IMR-90 (cell line): ENCODE measurements at regions not wholly inside any gene's neighbourhood (a gene's known extent, or its start where the extent isn't known, plus 50 kb on each side); places are given as distances from the start of the nearest gene placed in this dataset.

Experiments
- ATAC-seq: fragments of 200-7000 bp; cut with Tn5 transposase; 2 replicates; pipeline ENCODE4 v1.9.1; 2020; ENCODE audit warnings: low read depth, mild to moderate bottlenecking, moderate library complexity
- BruUV-seq: library from RNA; stranded (reverse); fragments of 400-500 nt; replicated peaks from 2 replicates; lab custom pipeline; 2021; lab: Mats Ljungman, UMichigan
- CTCF ChIA-PET: fragments of 300-600 bp; formaldehyde crosslinking; extraction: SDS; loops from one replicate; lab custom pipeline; 2021; ENCODE audit warnings: antibody characterized with exemption; lab: Yijun Ruan, JAX
- POLR2A ChIA-PET: fragments of 300-600 bp; sonication (Branson Sonifier 250); formaldehyde crosslinking; loops from one replicate; lab custom pipeline; 2022; ENCODE audit warnings: antibody characterized with exemption; ENCODE audit not compliant: unreplicated experiment; lab: Charles Lee
- DNase-seq: peaks from one replicate; pipeline ENCODE4 v3.0.0; 2013
- H2AFZ ChIP-seq: replicated peaks from 2 replicates; pipeline ENCODE3; 2013; ENCODE audit warnings: low read length, mild to moderate bottlenecking; ENCODE audit not compliant: poor library complexity
- H2AK5ac ChIP-seq: 2 replicates; pipeline ENCODE4 v1.6.1; 2013; ENCODE audit warnings: low read depth, low read length, inconsistent platforms
- H2AK9ac ChIP-seq: replicated peaks from 2 replicates; pipeline ENCODE3; 2013; ENCODE audit warnings: mild to moderate bottlenecking, low read depth, low read length, moderate library complexity; ENCODE audit not compliant: poor library complexity
- H2BK120ac ChIP-seq: 2 replicates; pipeline ENCODE4 v1.6.1; 2013; ENCODE audit warnings: low read depth, low read length, inconsistent platforms
- H2BK15ac ChIP-seq: 3 replicates; pipeline ENCODE4 v1.6.1; 2013; ENCODE audit warnings: low read depth, low read length, inconsistent platforms
- H2BK20ac ChIP-seq: 2 replicates; pipeline ENCODE4 v1.6.1; 2013; ENCODE audit warnings: low read depth, mild to moderate bottlenecking, inconsistent platforms, low read length, moderate library complexity
- H2BK5ac ChIP-seq: 2 replicates; pipeline ENCODE4 v1.6.1; 2013; ENCODE audit warnings: mild to moderate bottlenecking, low read depth, low read length, inconsistent platforms; ENCODE audit not compliant: poor library complexity, severe bottlenecking
- H3K14ac ChIP-seq: replicated peaks from 2 replicates; pipeline ENCODE4 v1.6.1; 2013; ENCODE audit warnings: low read depth, low read length, inconsistent platforms
- H3K18ac ChIP-seq: 2 replicates; pipeline ENCODE4 v1.6.1; 2013; ENCODE audit warnings: low read depth, low read length, control low read depth
- H3K23ac ChIP-seq: 2 replicates; pipeline ENCODE4 v1.6.1; 2013; ENCODE audit warnings: low read depth, low read length, inconsistent platforms
- H3K27ac ChIP-seq: 2 replicates; pipeline ENCODE4 v1.5.1; 2013; ENCODE audit warnings: mild to moderate bottlenecking, control low read depth, low read length; ENCODE audit not compliant: insufficient read depth
- H3K27me3 ChIP-seq: 2 replicates; pipeline ENCODE4 v1.6.1; 2013; ENCODE audit warnings: low read length; ENCODE audit not compliant: control insufficient read depth, insufficient read depth
- H3K36me3 ChIP-seq: 2 replicates; pipeline ENCODE4 v1.6.1; 2013; ENCODE audit warnings: low read length, mixed read lengths; ENCODE audit not compliant: control insufficient read depth, insufficient read depth
- H3K4ac ChIP-seq: 2 replicates; pipeline ENCODE4 v1.6.1; 2013; ENCODE audit warnings: low read depth, low read length, inconsistent platforms
- H3K4me1 ChIP-seq: 2 replicates; pipeline ENCODE4 v1.6.1; 2013; ENCODE audit warnings: low read length, mixed read lengths; ENCODE audit not compliant: control insufficient read depth, insufficient read depth
- H3K4me2 ChIP-seq: 2 replicates; pipeline ENCODE4 v1.6.1; 2013; ENCODE audit warnings: low read depth, mild to moderate bottlenecking, control low read depth, low read length, moderate library complexity
- H3K4me3 ChIP-seq: 2 replicates; pipeline ENCODE4 v1.5.1; 2013; ENCODE audit warnings: low read depth, mild to moderate bottlenecking, control low read depth, low read length, moderate library complexity; ENCODE audit not compliant: insufficient read depth
- H3K56ac ChIP-seq: 2 replicates; pipeline ENCODE4 v1.6.1; 2013; ENCODE audit warnings: low read length, inconsistent platforms; ENCODE audit not compliant: insufficient read depth; ENCODE audit errors: extremely low read depth
- H3K79me1 ChIP-seq, 2 experiments: 2 replicates each; pipeline ENCODE4 v1.6.1; 2013; ENCODE audit warnings: low read length in 2 of 2, inconsistent platforms in 1 of 2, low read depth in 1 of 2
- H3K9ac ChIP-seq: 2 replicates; pipeline ENCODE4 v1.6.1; 2013; ENCODE audit warnings: low read depth, low read length, control low read depth
- H3K9me1 ChIP-seq: 2 replicates; pipeline ENCODE4 v1.6.1; 2013; ENCODE audit warnings: low read length, inconsistent platforms; ENCODE audit not compliant: insufficient read depth
- H3K9me3 ChIP-seq: 2 replicates; pipeline ENCODE4 v1.6.1; 2013; ENCODE audit warnings: low read length; ENCODE audit not compliant: control insufficient read depth, insufficient read depth
- H4K20me1 ChIP-seq: 2 replicates; pipeline ENCODE4 v1.6.1; 2013; ENCODE audit warnings: low read length, inconsistent platforms; ENCODE audit not compliant: insufficient read depth
- H4K5ac ChIP-seq: 2 replicates; pipeline ENCODE4 v1.6.1; 2013; ENCODE audit warnings: mild to moderate bottlenecking, low read depth, low read length, control low read depth
- H4K8ac ChIP-seq, 2 experiments: 2 replicates each; pipeline ENCODE4 v1.6.1; 2013; ENCODE audit warnings: low read depth in 2 of 2, low read length in 2 of 2, control low read depth in 1 of 2, inconsistent platforms in 1 of 2
- H4K91ac ChIP-seq: 2 replicates; pipeline ENCODE4 v1.6.1; 2013; ENCODE audit warnings: low read depth, low read length, inconsistent platforms; ENCODE audit not compliant: insufficient read depth
- FOS ChIP-seq: fragments of 150-350 bp; IDR thresholded peaks from 2 replicates; pipeline ENCODE4 v1.6.1; 2016; ENCODE audit warnings: low read depth, low read length
- MAZ ChIP-seq: IDR thresholded peaks from 2 replicates; pipeline ENCODE4 v1.6.1; 2012; ENCODE audit warnings: low read depth, mild to moderate bottlenecking, low read length, improper control_type of control experiment, moderate library complexity, borderline replicate concordance
- POLR2A ChIP-seq: IDR thresholded peaks from 2 replicates; pipeline ENCODE4 v1.6.1; 2012; ENCODE audit warnings: mild to moderate bottlenecking, low read depth, low read length
- RAD21 ChIP-seq: IDR thresholded peaks from 2 replicates; pipeline ENCODE4 v1.6.1; 2012; ENCODE audit warnings: low read length, improper control_type of control experiment
- SMC3 ChIP-seq: fragments of 150-350 bp; IDR thresholded peaks from 2 replicates; pipeline ENCODE4 v1.6.1; 2016; ENCODE audit warnings: low read depth, mild to moderate bottlenecking, antibody characterized with exemption, low read length, moderate library complexity
- WGBS, 2 experiments: methylation state at CpG; one replicate each; pipeline versions ENCODE4 v1.1.5 to v1.1.7; 2013; ENCODE audit warnings: missing lambda C conversion rate in 2 of 2; ENCODE audit not compliant: insufficient read length in 1 of 2; ENCODE audit errors: extremely low coverage in 2 of 2; 5-methylcytosine and 5-hydroxymethylcytosine counted together
- dilution Hi-C: fragments of 300-500 bp; cut with HindIII; formaldehyde crosslinking; loops from one replicate; pipeline ENCODE4 v1.14.3; 2018; ENCODE audit warnings: low sequenced_read_pairs; ENCODE audit not compliant: unreplicated experiment
- in situ Hi-C: fragments of 300-500 bp; cut with MboI; formaldehyde crosslinking; loops from 3 replicates; pipeline ENCODE4 v1.14.3; 2019; ENCODE audit warnings: low sequenced_read_pairs, inconsistent platforms, mixed read lengths
- intact Hi-C: fragments of 100-400 bp; cut with micrococcal nuclease; formaldehyde crosslinking; loops from 2 replicates; pipeline ENCODE4 v1.10.0; 2022
- TF ChIP-seq, protein P1 (sequence below): conservative IDR thresholded peaks from 2 replicates; pipeline ENCODE4 v1.5.1; 2012; ENCODE audit warnings: mild to moderate bottlenecking, low read depth, low read length, improper control_type of control experiment

DNA sequence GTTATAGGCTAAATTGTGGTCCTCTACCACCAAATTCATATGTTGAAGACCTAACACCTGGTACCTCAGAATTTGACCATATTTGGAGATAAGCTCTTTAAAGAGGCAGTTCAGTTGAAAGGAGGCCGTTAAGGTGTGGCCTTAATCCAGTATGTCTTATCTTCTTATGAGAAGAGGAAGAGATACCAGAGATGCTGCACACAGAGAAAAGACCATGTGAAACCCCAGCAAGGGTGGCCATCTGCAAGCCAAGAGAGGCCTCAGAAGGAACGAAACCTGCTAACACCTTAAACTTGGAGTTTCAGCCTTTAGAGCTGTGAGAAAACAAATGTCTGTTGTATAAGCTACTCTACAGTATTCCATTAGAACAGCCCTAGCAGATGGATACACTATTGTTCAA is 528.1 kb upstream of the DCC start:
- H2AFZ ChIP-seq = no peak overlapping the region
- no peak overlapping the region for H2BK120ac ChIP-seq
- H3K27me3 ChIP-seq = no peaks in the 10 kb centered on the region
- no peaks in the 10 kb centered on the region for H3K36me3 ChIP-seq
- H4K8ac ChIP-seq = no peak overlapping the region
- H2AK5ac ChIP-seq = no peak overlapping the region
- H4K5ac ChIP-seq = no peak overlapping the region
- no CpG with 5 or more reads among the region's 2 CpGs for WGBS, 2 experiments
- no peaks in the 10 kb centered on the region for H3K4me1 ChIP-seq
- H2AK9ac ChIP-seq = no peak overlapping the region
- H4K91ac ChIP-seq = no peak overlapping the region
- intact Hi-C loops (no loop called here), dilution Hi-C loops (no loop called here), in situ Hi-C loops (no loop called here)
- H3K4me2 ChIP-seq = no peak overlapping the region
- DNase-seq (no peak), ATAC-seq (no peak)
- H3K27ac ChIP-seq = no peak overlapping the region
- H3K9me1 ChIP-seq = no peaks in the 10 kb centered on the region
- no peak overlapping the region for H3K14ac ChIP-seq
- no peak overlapping the region for H3K18ac ChIP-seq
- H3K23ac ChIP-seq = no peak overlapping the region
- no TSS peak for BruUV-seq
- H3K9me3 ChIP-seq = peaks cover 4% of the 10 kb centered on the region
- H2BK15ac ChIP-seq = no peak overlapping the region
- H3K4ac ChIP-seq = no peak overlapping the region
- H3K4me3 ChIP-seq = no peak overlapping the region
- no peak overlapping the region for H2BK20ac ChIP-seq
- ChIA-PET CTCF (no interaction called here), POLR2A (no interaction called here)
- H3K56ac ChIP-seq = no peak overlapping the region
- H2BK5ac ChIP-seq = no peak overlapping the region
- TF ChIP-seq POLR2A (no peak), SMC3 (no peak), RAD21 (no peak), FOS (no peak), MAZ (no peak)
- TF ChIP-seq, protein P1, sequence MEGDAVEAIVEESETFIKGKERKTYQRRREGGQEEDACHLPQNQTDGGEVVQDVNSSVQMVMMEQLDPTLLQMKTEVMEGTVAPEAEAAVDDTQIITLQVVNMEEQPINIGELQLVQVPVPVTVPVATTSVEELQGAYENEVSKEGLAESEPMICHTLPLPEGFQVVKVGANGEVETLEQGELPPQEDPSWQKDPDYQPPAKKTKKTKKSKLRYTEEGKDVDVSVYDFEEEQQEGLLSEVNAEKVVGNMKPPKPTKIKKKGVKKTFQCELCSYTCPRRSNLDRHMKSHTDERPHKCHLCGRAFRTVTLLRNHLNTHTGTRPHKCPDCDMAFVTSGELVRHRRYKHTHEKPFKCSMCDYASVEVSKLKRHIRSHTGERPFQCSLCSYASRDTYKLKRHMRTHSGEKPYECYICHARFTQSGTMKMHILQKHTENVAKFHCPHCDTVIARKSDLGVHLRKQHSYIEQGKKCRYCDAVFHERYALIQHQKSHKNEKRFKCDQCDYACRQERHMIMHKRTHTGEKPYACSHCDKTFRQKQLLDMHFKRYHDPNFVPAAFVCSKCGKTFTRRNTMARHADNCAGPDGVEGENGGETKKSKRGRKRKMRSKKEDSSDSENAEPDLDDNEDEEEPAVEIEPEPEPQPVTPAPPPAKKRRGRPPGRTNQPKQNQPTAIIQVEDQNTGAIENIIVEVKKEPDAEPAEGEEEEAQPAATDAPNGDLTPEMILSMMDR = no peak
- no peaks in the 10 kb centered on the region for H4K20me1 ChIP-seq
- H3K79me1 ChIP-seq = no peaks in the 10 kb centered on the region
- H3K9ac ChIP-seq = no peak overlapping the region
